ENCODE measurements at regions not wholly inside any gene's neighbourhood (a gene's known extent, or its start where the extent isn't known, plus 50 kb on each side); places are given as distances from the start of the nearest gene placed in this dataset.

- FAIRE-seq: no peak
Observed at GRCh38 chr4:108567831-108568230, 52.5 kb upstream of the RPL34 start.

- no peak for FAIRE-seq
Observed at GRCh38 chr4:108561116-108561515, 59.3 kb upstream of the RPL34 start.

GRCh38 chr4:108560616-108561015 lies 59.8 kb upstream of the RPL34 start:
- FAIRE-seq: peak; percentile 18

- FAIRE-seq: no peak
Observed at GRCh38 chr4:108559911-108560310, 60.5 kb upstream of the RPL34 start.

- no peak for FAIRE-seq
Observed at GRCh38 chr4:108559068-108559793, 61.1 kb upstream of the RPL34 start.

GRCh38 chr4:108556588-108557200 lies 63.7 kb upstream of the RPL34 start:
- FAIRE-seq: no peak

GRCh38 chr4:108556166-108556565 lies 64.2 kb upstream of the RPL34 start:
- no peak for FAIRE-seq

GRCh38 chr4:108555701-108556100 lies 64.7 kb upstream of the RPL34 start:
- FAIRE-seq: no peak

GRCh38 chr4:108547682-108548081 lies 72.7 kb upstream of the RPL34 start:
- no peak for FAIRE-seq

- FAIRE-seq: no peak
Observed at GRCh38 chr4:108546728-108547127, 73.6 kb upstream of the RPL34 start.

- FAIRE-seq: no peak
Observed at GRCh38 chr4:108544481-108544880, 75.9 kb upstream of the RPL34 start.

GRCh38 chr4:108543359-108543968 lies 76.9 kb upstream of the RPL34 start:
- FAIRE-seq: no peak

GRCh38 chr4:108540536-108540935 lies 79.8 kb upstream of the RPL34 start:
- FAIRE-seq: no peak

- no peak for FAIRE-seq
Observed at GRCh38 chr4:108536577-108536976, 83.8 kb upstream of the RPL34 start.

- no peak for FAIRE-seq
Observed at GRCh38 chr4:108535757-108536156, 84.6 kb upstream of the RPL34 start.

GRCh38 chr4:108533876-108534275 lies 86.5 kb upstream of the RPL34 start:
- no peak for FAIRE-seq

- FAIRE-seq: no peak
Observed at GRCh38 chr4:108533245-108533844, 87.0 kb upstream of the RPL34 start.

GRCh38 chr4:108532738-108533137 lies 87.6 kb upstream of the RPL34 start:
- no peak for FAIRE-seq

- FAIRE-seq: no peak
Observed at GRCh38 chr4:108532187-108532586, 88.2 kb upstream of the RPL34 start.

GRCh38 chr4:108531461-108531860 lies 88.9 kb upstream of the RPL34 start:
- no peak for FAIRE-seq

- no peak for FAIRE-seq
Observed at GRCh38 chr4:108529984-108530905, 90.1 kb upstream of the RPL34 start.

GRCh38 chr4:108529102-108529501 lies 91.3 kb upstream of the RPL34 start:
- no peak for FAIRE-seq

GRCh38 chr4:108527723-108528122 lies 92.7 kb upstream of the RPL34 start:
- no peak for FAIRE-seq

All from endometrium (tissue), 2 donors.